ENCODE measurements at regions not wholly inside any gene's neighbourhood (a gene's known extent, or its start where the extent isn't known, plus 50 kb on each side); places are given as distances from the start of the nearest gene placed in this dataset.

DNA sequence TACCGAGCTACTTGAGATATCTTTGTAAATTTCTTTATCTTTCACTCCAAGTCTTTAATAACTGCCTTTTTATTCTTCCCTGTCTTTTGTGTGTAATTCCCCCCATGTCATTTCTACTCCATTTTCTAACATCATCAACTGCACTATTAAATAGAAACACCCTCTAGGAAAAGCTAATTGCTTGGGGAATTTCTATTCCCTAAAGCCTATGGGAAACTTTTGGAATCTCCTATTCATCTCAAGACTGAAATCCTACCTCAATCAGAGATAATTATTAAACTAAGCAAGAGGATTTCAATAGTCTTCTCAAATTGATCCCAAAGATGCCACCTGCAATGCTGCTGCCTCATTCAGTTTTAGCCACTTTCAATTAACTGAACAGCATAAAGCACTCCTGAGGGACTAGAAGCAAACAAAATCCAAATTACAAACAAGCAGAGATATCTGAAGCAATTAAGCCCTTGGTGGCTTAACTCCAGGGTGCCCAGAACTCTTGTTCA is 598.7 kb downstream of the IGSF11 start:
- TF ChIP-seq GATA2 (IDR thresholded peaks at IDR 0.05; ENCODE audit: low read depth, low read length), result no peak
- TF ChIP-seq GATA3 (IDR thresholded peaks at IDR 0.05; ENCODE audit: low read depth, low read length), result no peak

DNA sequence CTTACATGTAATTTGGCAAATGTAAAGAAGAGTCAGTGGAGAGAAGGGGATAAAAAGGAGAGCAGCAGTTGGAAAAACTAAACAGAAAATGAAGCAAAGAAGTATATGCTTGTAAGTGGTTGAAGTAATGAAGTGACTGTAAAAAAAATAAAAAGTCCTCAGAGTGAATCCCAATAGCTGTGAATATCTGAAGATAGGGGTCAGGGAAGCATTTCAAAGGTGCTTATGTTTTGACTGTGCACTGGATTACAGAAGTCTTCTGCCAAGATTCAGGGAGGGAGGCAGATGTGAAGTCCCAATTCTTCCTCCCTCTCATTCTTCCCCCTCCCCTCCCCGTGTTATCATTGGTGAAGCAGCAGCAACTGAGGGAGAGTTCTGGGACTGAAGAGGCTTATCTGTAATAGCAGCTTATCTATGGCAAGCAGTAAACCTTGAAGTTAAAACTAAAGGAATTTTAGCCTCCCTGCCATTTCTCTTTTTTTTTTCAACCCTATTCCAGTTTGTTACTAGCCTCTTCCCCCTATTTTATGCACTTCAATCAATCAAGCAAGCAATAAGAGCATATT is 597.9 kb downstream of the IGSF11 start:
- TF ChIP-seq GATA3 (IDR thresholded peaks at IDR 0.05; ENCODE audit: low read depth, low read length) (no peak), GATA2 (IDR thresholded peaks at IDR 0.05; ENCODE audit: low read depth, low read length) (no peak)

DNA sequence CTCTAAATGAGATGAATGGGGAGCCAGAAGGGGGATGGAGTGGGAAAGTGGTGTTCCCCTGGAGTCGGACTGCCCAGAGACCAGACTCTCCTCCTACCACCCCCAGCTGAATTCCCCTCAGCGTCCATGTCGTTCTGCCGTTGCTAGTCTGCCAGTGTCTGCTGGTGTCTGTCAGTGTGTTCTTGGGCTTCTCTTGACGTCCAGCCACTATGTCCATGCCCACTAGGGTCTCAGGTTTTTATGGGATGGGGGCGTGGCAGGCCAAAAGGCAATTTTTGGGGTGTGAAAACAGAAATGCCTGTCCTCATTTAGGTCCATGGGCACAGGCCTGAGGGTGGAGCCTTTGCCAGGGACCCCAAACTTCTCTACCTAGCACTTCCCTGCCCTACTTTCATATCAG is 589.6 kb downstream of the IGSF11 start:
- TF ChIP-seq GATA2 (IDR thresholded peaks at IDR 0.05; ENCODE audit: low read depth, low read length) (no peak), GATA3 (IDR thresholded peaks at IDR 0.05; ENCODE audit: low read depth, low read length) (no peak)

DNA sequence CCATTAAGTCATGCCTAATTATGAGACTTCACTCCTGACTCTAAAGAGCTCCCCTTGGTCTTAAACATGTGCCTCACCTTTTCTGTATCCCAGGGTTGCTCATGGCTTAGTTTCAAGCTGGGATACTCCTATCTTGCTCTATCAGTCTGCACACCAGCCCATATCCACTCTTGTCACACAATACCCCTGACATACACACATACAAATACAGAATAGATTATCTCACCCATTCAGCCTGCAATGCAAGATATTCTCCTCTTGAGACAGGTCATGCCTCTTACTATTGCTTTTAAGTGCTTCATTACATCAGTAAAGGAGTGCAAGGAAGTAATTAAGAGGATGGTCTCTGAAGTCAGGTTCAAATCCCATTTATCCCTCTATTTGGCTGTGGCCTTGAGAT is 587.3 kb downstream of the IGSF11 start:
- TF ChIP-seq GATA2 (IDR thresholded peaks at IDR 0.05; ENCODE audit: low read depth, low read length), result no peak
- TF ChIP-seq GATA3 (IDR thresholded peaks at IDR 0.05; ENCODE audit: low read depth, low read length), result no peak

DNA sequence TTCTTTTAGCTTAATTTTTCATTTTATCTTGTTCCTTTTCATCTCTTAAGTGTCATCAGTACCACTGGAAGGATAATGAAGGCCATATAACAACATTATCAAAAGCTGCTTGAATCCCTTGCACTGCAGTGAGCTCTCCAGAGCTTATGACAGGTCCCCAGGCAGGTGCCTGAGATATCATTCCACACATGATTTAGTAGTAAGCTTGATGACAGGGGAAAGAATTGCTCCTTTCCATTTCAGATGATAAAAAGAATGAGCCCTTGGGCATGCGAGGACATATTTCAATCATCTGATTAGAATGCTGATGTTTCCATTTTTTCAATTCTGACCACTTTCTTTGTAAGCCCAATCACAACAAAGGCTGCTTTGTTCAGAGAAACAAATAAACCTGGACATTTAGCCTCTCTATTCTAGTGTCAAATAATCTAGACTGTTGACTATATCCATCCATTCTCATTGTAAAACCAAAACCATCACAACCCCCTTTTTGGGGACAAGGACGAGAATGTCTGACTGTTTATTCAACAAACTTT is 567.8 kb downstream of the IGSF11 start:
- no peak for TF ChIP-seq GATA3 (IDR thresholded peaks at IDR 0.05; ENCODE audit: low read depth, low read length)
- no peak for TF ChIP-seq GATA2 (IDR thresholded peaks at IDR 0.05; ENCODE audit: low read depth, low read length)

- TF ChIP-seq GATA2 (IDR thresholded peaks at IDR 0.05; ENCODE audit: low read depth, low read length) (no peak), GATA3 (IDR thresholded peaks at IDR 0.05; ENCODE audit: low read depth, low read length) (no peak)
Measured at GRCh38 chr3:118468801-118469200, 565.8 kb downstream of the IGSF11 start.

GRCh38 chr3:118472586-118472985 is 562.1 kb downstream of the IGSF11 start:
- TF ChIP-seq GATA3 (IDR thresholded peaks at IDR 0.05; ENCODE audit: low read depth, low read length), result no peak
- no peak for TF ChIP-seq GATA2 (IDR thresholded peaks at IDR 0.05; ENCODE audit: low read depth, low read length)

DNA sequence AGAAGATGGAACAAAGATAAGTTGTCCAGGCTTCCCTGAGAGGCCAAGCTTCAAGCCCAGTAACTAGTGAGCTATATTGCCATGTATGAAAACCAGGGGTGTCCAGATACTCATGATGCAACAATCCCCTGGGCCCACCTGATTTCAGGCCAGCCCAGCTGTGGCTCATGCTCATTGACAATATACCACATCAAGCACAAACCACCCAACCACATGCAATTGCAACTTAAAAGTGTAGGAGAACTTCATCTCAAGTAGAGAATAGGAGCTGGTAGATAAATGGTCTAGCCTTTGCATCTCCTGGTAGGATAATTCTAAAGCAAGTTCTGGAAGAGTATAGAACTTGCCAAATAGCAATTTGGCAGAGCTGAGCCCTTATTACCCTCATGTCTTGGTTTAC is 561.3 kb downstream of the IGSF11 start:
- TF ChIP-seq GATA2 (IDR thresholded peaks at IDR 0.05; ENCODE audit: low read depth, low read length), result no peak
- no peak for TF ChIP-seq GATA3 (IDR thresholded peaks at IDR 0.05; ENCODE audit: low read depth, low read length)

DNA sequence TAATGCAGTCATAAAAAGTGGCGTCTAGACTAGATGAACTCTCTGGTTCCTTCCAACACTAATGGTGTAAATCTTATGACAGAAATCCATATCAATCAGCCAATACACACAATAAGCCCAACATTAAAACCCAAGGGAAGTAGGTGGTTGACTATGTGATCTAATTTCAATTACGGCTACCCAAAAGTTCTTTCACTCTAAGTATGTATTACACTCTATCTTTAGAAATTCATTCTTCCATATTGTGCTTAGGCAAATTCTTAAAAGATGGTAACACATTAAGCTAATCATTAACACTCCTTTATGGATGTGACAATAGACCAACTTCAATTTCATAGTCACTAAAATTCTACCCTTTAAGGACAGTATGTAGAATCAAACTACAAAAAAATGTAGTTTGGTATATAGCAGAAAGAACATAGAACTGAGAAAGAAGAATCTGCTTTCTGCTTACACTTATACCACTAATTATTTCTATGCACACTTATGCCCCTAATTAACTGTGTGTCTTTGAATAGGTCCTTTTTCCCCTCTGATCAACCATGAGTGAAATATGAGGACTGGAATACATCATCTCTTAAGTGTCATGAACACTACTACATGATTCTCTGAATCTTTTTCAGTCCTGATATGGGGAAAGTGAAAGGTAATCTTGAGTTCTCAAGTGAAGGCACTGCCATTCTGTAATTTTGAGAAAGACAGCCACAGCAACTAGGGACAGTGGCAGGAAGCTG is 557.6 kb downstream of the IGSF11 start:
- TF ChIP-seq GATA2 (IDR thresholded peaks at IDR 0.05; ENCODE audit: low read depth, low read length) (no peak), GATA3 (IDR thresholded peaks at IDR 0.05; ENCODE audit: low read depth, low read length) (no peak)

- no peak for TF ChIP-seq GATA2 (IDR thresholded peaks at IDR 0.05; ENCODE audit: low read depth, low read length)
Measured at GRCh38 chr3:118477768-118478167, 556.9 kb downstream of the IGSF11 start.

DNA sequence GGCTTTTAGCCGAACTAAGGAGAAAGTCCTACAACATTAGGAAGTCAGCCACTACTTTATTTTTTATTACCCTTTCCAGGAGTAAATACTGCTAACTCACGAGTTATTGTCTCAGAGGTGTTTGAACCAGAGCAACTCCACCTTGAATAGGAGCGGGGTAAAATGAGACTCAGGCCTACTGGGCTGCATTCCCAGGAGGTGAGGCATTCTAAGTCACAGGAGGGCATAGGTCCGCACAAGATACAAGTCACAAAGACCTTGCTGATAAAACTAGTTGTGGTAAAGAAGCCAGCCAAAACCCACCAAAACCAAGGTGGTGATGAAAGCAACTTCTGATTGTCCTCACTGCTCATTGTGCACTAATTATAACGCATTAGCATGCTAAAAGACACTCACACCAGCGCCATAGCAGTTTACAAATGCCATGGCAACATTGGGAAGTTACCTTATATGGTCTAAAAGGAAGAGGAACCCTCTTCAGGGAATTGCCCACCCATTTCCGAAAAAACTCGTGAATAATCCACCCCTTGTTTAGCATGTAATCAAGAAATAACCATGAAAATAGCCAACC is 555.9 kb downstream of the IGSF11 start:
- TF ChIP-seq GATA3 (IDR thresholded peaks at IDR 0.05; ENCODE audit: low read depth, low read length), result no peak
- no peak for TF ChIP-seq GATA2 (IDR thresholded peaks at IDR 0.05; ENCODE audit: low read depth, low read length)

DNA sequence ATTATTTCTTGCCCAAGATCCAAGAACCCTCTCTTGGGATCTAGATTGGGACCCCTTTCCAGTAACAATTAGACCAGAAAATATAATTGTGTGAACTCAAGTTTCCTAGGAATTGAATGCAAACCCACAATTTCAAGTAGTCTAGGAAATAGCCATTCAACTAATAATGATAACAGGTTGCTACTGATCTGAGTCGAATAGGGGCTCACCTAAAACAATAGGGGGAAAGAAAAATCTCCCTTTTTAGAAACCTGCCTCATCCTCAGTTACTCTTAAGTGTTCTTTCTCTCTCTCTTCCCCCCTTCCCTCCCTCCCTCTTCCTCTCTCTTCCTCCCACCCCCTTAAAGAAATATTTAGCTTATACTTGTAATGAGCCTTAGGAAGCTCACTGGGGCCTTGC is 555.3 kb downstream of the IGSF11 start:
- no peak for TF ChIP-seq GATA3 (IDR thresholded peaks at IDR 0.05; ENCODE audit: low read depth, low read length)
- no peak for TF ChIP-seq GATA2 (IDR thresholded peaks at IDR 0.05; ENCODE audit: low read depth, low read length)

GRCh38 chr3:118480101-118480860 is 554.4 kb downstream of the IGSF11 start:
- TF ChIP-seq GATA2 (IDR thresholded peaks at IDR 0.05; ENCODE audit: low read depth, low read length) (no peak), GATA3 (IDR thresholded peaks at IDR 0.05; ENCODE audit: low read depth, low read length) (no peak)

DNA sequence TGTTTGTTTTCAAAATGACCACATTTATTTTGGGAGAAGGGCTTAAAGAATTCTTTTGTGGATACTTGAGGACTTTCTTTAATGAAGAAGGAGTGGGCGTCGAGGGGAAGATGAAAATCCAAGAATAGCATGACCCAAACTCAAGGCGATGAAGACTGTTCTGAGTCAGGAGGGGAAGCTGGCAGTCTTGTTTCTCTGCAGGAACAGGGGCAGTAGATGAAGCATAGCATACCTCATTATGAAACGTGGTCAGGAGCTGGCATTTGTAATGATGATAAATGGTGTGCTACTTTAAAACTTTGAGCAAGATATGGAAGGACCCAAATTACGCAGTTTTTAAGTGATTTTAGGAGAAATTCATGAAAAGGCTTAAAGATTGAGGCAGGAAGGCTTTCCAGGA is 549.0 kb downstream of the IGSF11 start:
- TF ChIP-seq GATA3 (IDR thresholded peaks at IDR 0.05; ENCODE audit: low read depth, low read length) (no peak), GATA2 (IDR thresholded peaks at IDR 0.05; ENCODE audit: low read depth, low read length) (no peak)
